ENCODE measurements at regions not wholly inside any gene's neighbourhood (a gene's known extent, or its start where the extent isn't known, plus 50 kb on each side); places are given as distances from the start of the nearest gene placed in this dataset.

- H2AFZ ChIP-seq (replicated peaks; ENCODE audit: low read length, poor library complexity): no peak overlapping the region
- H4K20me1 ChIP-seq (ENCODE audit: insufficient read depth, low read length): no peaks in the 10 kb centered on the region
- H3K9me3 ChIP-seq (ENCODE audit: control insufficient read depth, insufficient read depth, low read length): peaks cover 7% of the 10 kb centered on the region
- H3K9me1 ChIP-seq (ENCODE audit: insufficient read depth, low read length): no peaks in the 10 kb centered on the region
- no peak overlapping the region for H2AK9ac ChIP-seq (replicated peaks; ENCODE audit: low read depth, low read length, poor library complexity)
- no peak overlapping the region for H4K8ac ChIP-seq (ENCODE audit: low read depth in 2 of 2, low read length in 2 of 2)
- H3K4me3 ChIP-seq (ENCODE audit: insufficient read depth, low read depth, low read length): no peak overlapping the region
- no peak overlapping the region for H3K23ac ChIP-seq (ENCODE audit: low read depth, low read length)
- no peaks in the 10 kb centered on the region for H3K79me1 ChIP-seq (ENCODE audit: low read depth in 1 of 2, low read length in 2 of 2)
- no peak overlapping the region for H2BK15ac ChIP-seq (ENCODE audit: low read depth, low read length)
- ATAC-seq (ENCODE audit: low read depth): no peak
- no peak overlapping the region for H2BK120ac ChIP-seq (ENCODE audit: low read depth, low read length)
- no peak overlapping the region for H3K14ac ChIP-seq (replicated peaks; ENCODE audit: low read depth, low read length)
- H3K36me3 ChIP-seq (ENCODE audit: control insufficient read depth, insufficient read depth, low read length): no peaks in the 10 kb centered on the region
- no peak overlapping the region for H2BK5ac ChIP-seq (ENCODE audit: low read depth, low read length, poor library complexity, severe bottlenecking)
- no peaks in the 10 kb centered on the region for H3K4me1 ChIP-seq (ENCODE audit: control insufficient read depth, insufficient read depth, low read length)
- H3K4ac ChIP-seq (ENCODE audit: low read depth, low read length): no peak overlapping the region
- no peak overlapping the region for H3K9ac ChIP-seq (ENCODE audit: low read depth, low read length)
- no peak overlapping the region for H4K5ac ChIP-seq (ENCODE audit: low read depth, low read length)
- ChIA-PET POLR2A (ENCODE audit: unreplicated experiment) (no interaction called here), CTCF (no interaction called here)
- intact Hi-C loops (cut with micrococcal nuclease): no loop called here
- DNase-seq: no peak
- no peak overlapping the region for H2BK20ac ChIP-seq (ENCODE audit: low read depth, low read length)
- no CpG with 5 or more reads among the region's 1 CpG for WGBS, 2 experiments (ENCODE audit: extremely low coverage in 2 of 2, insufficient read length in 1 of 2)
- dilution Hi-C loops (cut with HindIII; ENCODE audit: low sequenced_read_pairs, unreplicated experiment): no loop called here
- H2AK5ac ChIP-seq (ENCODE audit: low read depth, low read length): no peak overlapping the region
- in situ Hi-C loops (cut with MboI; ENCODE audit: low sequenced_read_pairs): no loop called here
- H3K18ac ChIP-seq (ENCODE audit: low read depth, low read length): no peak overlapping the region
- no peak overlapping the region for H3K56ac ChIP-seq (ENCODE audit: extremely low read depth, insufficient read depth, low read length)
- TF ChIP-seq BHLHE40 (IDR thresholded peaks at IDR 0.05; ENCODE audit: low read depth, low read length): no peak
- TF ChIP-seq FOS (IDR thresholded peaks at IDR 0.05; ENCODE audit: low read depth, low read length): no peak
- no peak for TF ChIP-seq NFE2L2 (IDR thresholded peaks at IDR 0.05; ENCODE audit: low read depth, low read length)
- TF ChIP-seq RFX5 (IDR thresholded peaks at IDR 0.05; ENCODE audit: low read depth, low read length): no peak
- no peak for TF ChIP-seq POLR2A (IDR thresholded peaks at IDR 0.05; ENCODE audit: low read depth, low read length)
- TF ChIP-seq CTCF (conservative IDR thresholded peaks at IDR 0.05; ENCODE audit: low read depth, low read length): no peak
- H3K27ac ChIP-seq (ENCODE audit: insufficient read depth, low read length): no peak overlapping the region
- H3K4me2 ChIP-seq (ENCODE audit: low read depth, low read length): no peak overlapping the region
- no TSS peak for BruUV-seq (replicated peaks)
- H3K27me3 ChIP-seq (ENCODE audit: control insufficient read depth, insufficient read depth, low read length): no peaks in the 10 kb centered on the region
- H4K91ac ChIP-seq (ENCODE audit: insufficient read depth, low read depth, low read length): no peak overlapping the region
These were observed 947.8 kb downstream of the C4orf33 start for GRCh38 chr4:130043732-130044160.

Measured in IMR-90 (cell line).